Upper lobe of right lung (tissue), 1 donor: ENCODE measurements at regions not wholly inside any gene's neighbourhood (a gene's known extent, or its start where the extent isn't known, plus 50 kb on each side); places are given as distances from the start of the nearest gene placed in this dataset.

Source experiments
- ATAC-seq: fragments of 200-7000 bp; cut with Tn5 transposase; one replicate; pipeline ENCODE4 v1.9.1; 2020; ENCODE audit warnings: mild to moderate bottlenecking, moderate library complexity
- DNase-seq: peaks from one replicate; pipeline ENCODE4 v3.0.0-alpha.2; 2020
- H3K27ac ChIP-seq: fragments of 200-600 bp; one replicate; pipeline ENCODE4 v1.8.0; 2022
- H3K27me3 ChIP-seq: fragments of 200-600 bp; one replicate; pipeline ENCODE4 v1.8.0; 2022; ENCODE audit warnings: mild to moderate bottlenecking
- H3K36me3 ChIP-seq: fragments of 200-600 bp; one replicate; pipeline ENCODE4 v1.8.0; 2022
- H3K4me1 ChIP-seq: fragments of 200-600 bp; one replicate; pipeline ENCODE4 v1.8.0; 2022
- H3K4me3 ChIP-seq: fragments of 200-600 bp; one replicate; pipeline ENCODE4 v1.8.0; 2022; ENCODE audit warnings: mild to moderate bottlenecking
- H3K9me3 ChIP-seq: fragments of 200-600 bp; one replicate; pipeline ENCODE4 v1.8.0; 2022
- CTCF ChIP-seq: fragments of 200-600 bp; IDR thresholded peaks from one replicate; pipeline ENCODE4 v1.8.0; 2022; ENCODE audit warnings: antibody characterized with exemption
- intact Hi-C: fragments of 100-400 bp; cut with DNase I; formaldehyde crosslinking; loops from one replicate; pipeline ENCODE4 v1.11.0; 2022
- donor health status: DM: no; HTN: yes; CAD: no; lungs with severe emphysema.

- no peak overlapping the region for H3K4me3 ChIP-seq
- H3K36me3 ChIP-seq = no peaks in the 10 kb centered on the region
- no peak for TF ChIP-seq CTCF
- H3K27me3 ChIP-seq = no peaks in the 10 kb centered on the region
- no peak for DNase-seq
- ATAC-seq = no peak
- no peaks in the 10 kb centered on the region for H3K9me3 ChIP-seq
- H3K27ac ChIP-seq = no peak overlapping the region
- intact Hi-C loops = no loop called here
- H3K4me1 ChIP-seq = no peaks in the 10 kb centered on the region
These were observed 409.1 kb upstream of the TEX13C start for GRCh38 chrX:124910611-124911010.

GRCh38 chrX:124917011-124917410 is 402.7 kb upstream of the TEX13C start:
- no peak for DNase-seq
- Histone ChIP-seq H3K4me3 (no peak overlapping the region), H3K9me3 (no peaks in the 10 kb centered on the region), H3K36me3 (no peaks in the 10 kb centered on the region), H3K27me3 (no peaks in the 10 kb centered on the region), H3K4me1 (no peaks in the 10 kb centered on the region), H3K27ac (no peak overlapping the region)
- ATAC-seq = no peak
- intact Hi-C loops = no loop called here
- no peak for TF ChIP-seq CTCF

- H3K4me3 ChIP-seq = no peak overlapping the region
- intact Hi-C loops = no loop called here
- ATAC-seq = no peak
- DNase-seq = no peak
- H3K9me3 ChIP-seq = no peaks in the 10 kb centered on the region
- no peaks in the 10 kb centered on the region for H3K27me3 ChIP-seq
- no peaks in the 10 kb centered on the region for H3K4me1 ChIP-seq
- no peaks in the 10 kb centered on the region for H3K36me3 ChIP-seq
- H3K27ac ChIP-seq = no peak overlapping the region
- TF ChIP-seq CTCF = no peak
These were observed 394.0 kb upstream of the TEX13C start for GRCh38 chrX:124925681-124926080.

GRCh38 chrX:124931241-124931640 is 388.4 kb upstream of the TEX13C start:
- ATAC-seq = no peak
- DNase-seq = no peak
- Histone ChIP-seq H3K9me3 (no peaks in the 10 kb centered on the region), H3K27me3 (no peaks in the 10 kb centered on the region), H3K27ac (no peak overlapping the region), H3K36me3 (no peaks in the 10 kb centered on the region), H3K4me3 (no peak overlapping the region), H3K4me1 (no peaks in the 10 kb centered on the region)
- intact Hi-C loops = no loop called here
- no peak for TF ChIP-seq CTCF

- no peak for DNase-seq
- Histone ChIP-seq H3K4me1 (no peaks in the 10 kb centered on the region), H3K27me3 (no peaks in the 10 kb centered on the region), H3K9me3 (no peaks in the 10 kb centered on the region), H3K27ac (no peak overlapping the region), H3K4me3 (no peak overlapping the region), H3K36me3 (no peaks in the 10 kb centered on the region)
- ATAC-seq = no peak
- TF ChIP-seq CTCF = no peak
- intact Hi-C loops = no loop called here
These were observed 387.7 kb upstream of the TEX13C start for GRCh38 chrX:124931958-124932357.

- no peak for DNase-seq
- no peak for ATAC-seq
- no peaks in the 10 kb centered on the region for H3K9me3 ChIP-seq
- intact Hi-C loops = no loop called here
- no peaks in the 10 kb centered on the region for H3K4me1 ChIP-seq
- no peak overlapping the region for H3K4me3 ChIP-seq
- H3K27ac ChIP-seq = no peak overlapping the region
- no peaks in the 10 kb centered on the region for H3K36me3 ChIP-seq
- no peaks in the 10 kb centered on the region for H3K27me3 ChIP-seq
- TF ChIP-seq CTCF = no peak
These were observed 381.0 kb upstream of the TEX13C start for GRCh38 chrX:124938715-124939114.
